D721Med (cell line): ENCODE measurements at regions not wholly inside any gene's neighbourhood (a gene's known extent, or its start where the extent isn't known, plus 50 kb on each side); places are given as distances from the start of the nearest gene placed in this dataset.

Experiments
- DNase-seq: peaks from one replicate; pipeline ENCODE4 v3.0.0; 2011; ENCODE audit warnings: low spot score; ENCODE audit not compliant: insufficient read length
- FAIRE-seq: peaks from 2 replicates; lab custom pipeline; 2011; peaks lifted over from hg19 to GRCh38; lab: Jason Lieb, UNC
- CTCF ChIP-seq: IDR thresholded peaks from 2 replicates; pipeline ENCODE4 v1.5.1; 2012; ENCODE audit warnings: mild to moderate bottlenecking, control low read depth; ENCODE audit not compliant: insufficient read depth; ENCODE audit errors: missing control alignments

GRCh38 chr11:19377881-19378280 is 137.1 kb upstream of the E2F8 start:
- DNase-seq (no peak), FAIRE-seq (no peak)
- no peak for TF ChIP-seq CTCF

GRCh38 chr11:19375440-19375839 is 134.7 kb upstream of the E2F8 start:
- no peak for TF ChIP-seq CTCF
- DNase-seq (no peak), FAIRE-seq (no peak)

- TF ChIP-seq CTCF: no peak
- no peak for DNase-seq
- FAIRE-seq: no peak
These were observed 133.4 kb upstream of the E2F8 start for GRCh38 chr11:19374151-19374569.

GRCh38 chr11:19372381-19372780 is 131.6 kb upstream of the E2F8 start:
- FAIRE-seq (no peak), DNase-seq (no peak)
- no peak for TF ChIP-seq CTCF

GRCh38 chr11:19370100-19370861 is 129.5 kb upstream of the E2F8 start:
- FAIRE-seq (no peak), DNase-seq (no peak)
- no peak for TF ChIP-seq CTCF

- no peak for TF ChIP-seq CTCF
- no peak for FAIRE-seq
- no peak for DNase-seq
These were observed 128.1 kb upstream of the E2F8 start for GRCh38 chr11:19368726-19369375.
